CD4-positive, alpha-beta T cell treated with Interleukin-6 at 100 ng/mL for 8 hours (primary cell): ENCODE measurements at regions not wholly inside any gene's neighbourhood (a gene's known extent, or its start where the extent isn't known, plus 50 kb on each side); places are given as distances from the start of the nearest gene placed in this dataset.

Experiments used
- DNase-seq: peaks from one replicate; pipeline ENCODE4 v3.0.0-alpha.2; 2020; ENCODE audit warnings: mixed read lengths, low spot score

GRCh38 chr22:46054091-46055073 is 77.4 kb upstream of the WNT7B start:
- DNase-seq: peak; percentile 67

DNA sequence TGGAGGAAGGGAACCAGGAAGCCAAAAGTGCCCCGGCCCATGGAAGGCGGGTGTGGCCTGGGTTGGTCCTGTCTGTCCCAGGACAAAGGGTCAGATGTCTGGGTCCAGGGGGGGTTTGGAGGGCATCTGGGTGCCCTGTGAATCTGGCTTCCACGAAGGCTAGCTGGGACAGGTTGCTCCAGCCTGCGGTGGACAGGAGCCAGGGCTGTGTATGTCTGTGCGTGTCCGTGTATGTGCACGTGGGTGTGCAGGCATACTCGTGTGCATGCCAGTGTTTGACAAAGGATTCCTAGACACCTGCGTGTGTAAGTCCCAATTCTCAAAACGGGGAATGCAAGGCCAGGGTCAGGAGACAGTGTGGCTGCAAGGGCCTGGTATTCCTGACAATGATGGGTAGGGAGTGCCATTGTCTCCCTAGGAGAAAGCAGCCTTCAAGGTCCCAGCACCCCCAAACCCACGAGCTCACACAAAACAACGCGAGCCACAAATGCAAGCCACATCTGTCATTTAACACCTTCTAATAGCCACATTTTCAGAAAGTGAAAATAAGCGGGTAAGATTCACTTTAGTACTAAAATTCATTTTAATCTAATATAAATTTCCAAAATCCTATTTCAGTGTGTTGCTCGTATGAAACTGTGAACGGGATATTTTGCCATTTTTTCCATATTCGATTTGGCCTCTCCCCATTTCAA is 78.4 kb upstream of the WNT7B start:
- DNase-seq: no peak

GRCh38 chr22:46055911-46056545 is 79.1 kb upstream of the WNT7B start:
- no peak for DNase-seq

DNA sequence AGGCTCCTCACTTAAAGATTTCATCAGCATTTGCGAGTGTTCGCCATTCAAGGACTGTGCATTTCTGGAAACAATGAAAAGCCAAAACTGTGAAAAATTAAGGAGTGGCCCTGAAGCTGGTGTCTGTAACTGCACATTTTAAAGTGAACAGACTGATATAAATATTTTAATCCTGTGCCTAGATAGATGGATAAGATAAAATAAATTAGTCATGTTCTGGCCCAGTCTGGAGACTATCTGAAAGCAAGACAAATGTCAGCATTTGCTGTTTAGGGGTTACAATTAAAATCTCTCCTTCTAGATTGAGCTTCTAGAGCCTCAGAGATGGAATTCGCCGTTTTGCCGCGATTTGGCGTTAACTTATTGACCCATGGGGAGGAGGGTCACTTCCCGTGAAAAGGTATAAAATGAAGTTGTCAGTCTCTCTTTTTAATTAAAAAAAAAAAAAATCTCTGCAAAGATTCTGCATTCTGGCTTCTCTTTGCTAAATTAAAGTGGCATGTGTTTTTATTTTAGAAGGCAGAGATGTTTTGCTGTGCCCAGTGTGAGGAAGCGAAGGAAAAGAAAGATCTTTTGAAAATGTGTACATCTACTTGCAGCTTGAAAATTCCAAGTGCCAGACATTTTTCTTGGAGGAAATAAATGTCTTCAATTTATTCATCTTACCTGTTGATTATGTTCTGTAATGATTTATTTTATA is 79.7 kb upstream of the WNT7B start:
- no peak for DNase-seq

DNA sequence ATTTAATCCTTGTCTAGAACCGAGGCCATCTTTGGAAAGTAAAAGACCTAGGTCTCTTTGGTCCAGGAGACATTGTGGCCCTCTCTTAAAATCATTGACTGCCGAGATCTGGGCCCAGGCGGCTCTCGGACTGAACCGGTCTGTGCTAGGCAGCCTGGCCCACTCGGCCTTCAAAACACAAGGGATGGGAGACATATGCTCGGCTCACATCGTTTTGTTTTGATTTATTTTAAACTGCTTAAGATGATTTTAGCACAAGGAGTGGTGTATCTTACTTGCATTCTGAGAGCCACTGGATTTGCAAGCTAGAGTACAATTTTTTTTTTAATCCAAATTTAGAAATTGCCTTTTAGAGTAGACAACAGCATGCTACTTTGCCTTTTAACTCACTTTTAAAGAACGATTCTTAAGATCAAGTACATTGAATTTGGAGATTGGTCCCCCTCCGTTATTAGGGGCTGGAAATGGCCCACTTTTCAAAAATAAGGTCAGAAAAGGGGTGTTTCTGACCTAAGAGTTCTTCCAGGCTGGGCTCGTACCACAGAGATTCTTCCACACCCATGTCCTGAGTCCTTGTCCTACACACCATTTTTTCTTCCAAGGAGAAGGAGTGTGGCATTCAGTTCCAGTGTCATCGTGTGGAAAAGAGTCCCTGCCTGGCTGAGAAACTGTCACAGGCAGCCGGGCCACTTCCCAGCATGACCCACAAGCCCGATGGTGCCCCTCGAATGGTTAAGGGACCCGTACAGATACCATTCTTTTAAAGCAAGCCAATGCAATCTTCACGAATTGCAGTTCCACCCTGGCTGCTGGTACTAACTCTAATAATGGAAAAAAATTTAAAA is 80.5 kb upstream of the WNT7B start:
- DNase-seq: no peak

- peak; percentile 44 for DNase-seq
Measured at GRCh38 chr22:46058091-46058420, 81.1 kb upstream of the WNT7B start.

DNA sequence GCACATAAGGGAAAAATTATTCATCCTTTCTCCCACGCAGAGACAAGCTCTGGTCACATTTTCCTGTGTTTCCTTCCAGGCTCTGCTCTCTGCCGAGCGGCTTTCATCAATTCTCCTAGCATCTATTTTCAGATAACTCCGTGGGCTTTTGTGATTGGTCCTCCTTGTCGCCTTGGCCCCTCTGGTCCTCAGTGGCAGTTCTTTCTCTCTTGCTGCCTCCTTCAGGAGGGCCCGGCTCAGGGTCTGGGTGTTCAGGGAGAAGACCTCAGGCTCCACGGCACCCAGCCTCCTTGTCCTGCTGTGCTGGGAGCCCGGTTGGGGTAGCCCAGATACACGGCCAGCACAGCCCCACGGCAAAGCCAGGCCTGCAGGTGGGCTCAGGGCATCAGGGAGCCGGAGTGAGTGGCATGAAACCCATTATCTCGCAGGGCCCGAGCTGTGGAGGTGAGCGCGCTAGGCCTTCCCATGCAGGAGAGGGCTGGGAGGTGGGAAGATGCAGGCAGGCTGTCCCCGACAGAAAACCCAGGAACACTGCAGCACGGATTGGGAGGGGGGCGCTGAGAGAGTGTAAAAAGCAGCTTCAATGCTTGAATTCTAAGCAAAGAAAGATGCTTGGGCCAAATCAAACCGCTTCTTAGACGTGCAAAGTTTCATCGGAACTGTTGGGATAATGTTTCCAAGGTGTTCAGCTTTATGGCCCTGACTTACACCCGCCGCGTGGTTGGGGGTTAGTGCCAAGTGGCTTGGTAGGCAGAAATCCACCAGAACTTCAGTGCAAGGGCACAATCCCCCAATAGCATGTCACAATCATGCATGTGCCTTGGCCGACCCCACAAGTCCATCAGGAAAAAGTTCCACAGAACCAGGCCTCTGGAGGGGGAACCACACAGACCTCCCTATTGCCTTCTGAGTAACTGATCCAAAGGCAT is 81.9 kb upstream of the WNT7B start:
- DNase-seq: no peak

DNA sequence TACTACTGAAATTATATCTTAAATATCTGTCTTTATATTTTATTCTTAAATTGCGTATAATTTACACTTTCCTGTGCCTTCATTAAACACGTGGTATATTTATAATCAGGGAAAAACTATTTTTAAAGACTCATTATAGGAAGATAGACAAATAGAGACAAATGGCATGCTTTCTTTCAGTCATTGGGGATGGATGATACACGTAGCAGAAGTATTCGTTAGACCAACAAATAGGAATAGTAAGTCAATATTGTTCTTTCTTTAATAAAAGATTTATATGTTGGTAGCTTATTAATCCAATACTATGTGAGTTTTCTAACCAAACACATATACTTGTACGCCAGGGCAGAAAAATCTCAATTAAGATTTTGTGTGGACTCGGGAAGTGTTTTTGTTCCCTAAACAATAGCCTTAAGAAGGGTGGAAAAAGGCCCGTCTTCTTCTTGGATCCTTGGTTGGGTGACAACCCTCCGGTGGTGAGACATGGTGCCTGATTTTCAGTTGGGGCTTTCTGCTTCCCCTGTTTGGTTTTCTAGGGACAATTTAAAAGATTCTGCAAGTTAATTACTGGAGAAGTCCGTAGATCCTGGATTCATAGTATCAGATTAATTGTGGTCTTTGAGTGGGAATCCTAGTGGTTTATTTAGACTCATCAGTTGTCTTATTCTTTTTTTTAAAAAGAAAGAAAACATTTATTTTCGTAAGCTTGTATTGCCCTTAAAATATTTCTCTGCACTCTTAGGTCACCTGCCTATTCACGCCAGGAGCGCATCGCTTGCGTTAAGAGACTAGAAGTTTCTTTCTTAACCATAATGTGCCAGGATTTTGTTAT is 83.5 kb upstream of the WNT7B start:
- no peak for DNase-seq

- no peak for DNase-seq
Measured at GRCh38 chr22:46061124-46061500, 84.2 kb upstream of the WNT7B start.

DNA sequence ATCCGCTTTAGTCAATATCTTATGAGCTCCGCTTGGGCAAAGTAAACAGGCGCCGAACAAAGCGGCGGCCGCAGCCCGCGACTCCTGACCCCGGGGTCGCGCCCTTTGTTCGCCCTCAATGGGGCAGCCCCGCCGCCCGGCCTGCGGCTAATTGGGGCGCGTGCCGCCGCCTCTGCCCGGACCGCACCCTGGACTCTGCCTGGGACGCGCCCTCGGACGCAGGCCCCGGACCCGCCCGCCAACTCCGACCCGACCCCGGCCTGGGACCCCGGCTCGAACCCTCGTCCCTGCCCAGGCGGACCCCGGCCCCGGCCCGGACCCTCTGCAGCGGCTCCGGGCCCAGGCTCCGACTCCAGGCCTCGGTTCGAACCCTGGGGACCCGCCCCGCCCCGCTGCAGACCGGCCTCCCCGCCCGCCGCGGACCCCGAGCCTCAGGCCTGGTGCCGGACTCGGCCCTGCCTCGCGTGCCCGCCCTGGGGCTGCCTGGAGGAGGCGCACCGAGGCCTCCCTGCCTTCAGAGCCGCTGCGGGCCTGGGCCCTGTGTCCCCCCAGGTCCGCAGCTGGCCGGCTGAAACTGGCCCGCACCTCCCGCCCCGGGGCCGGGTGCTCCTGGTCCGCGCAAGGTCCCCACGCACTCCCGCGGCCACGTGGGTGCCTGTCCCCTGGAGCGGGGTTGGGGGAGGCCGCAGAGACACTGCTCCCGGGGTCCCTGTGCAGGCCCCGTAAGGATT is 84.7 kb upstream of the WNT7B start:
- no peak for DNase-seq

DNA sequence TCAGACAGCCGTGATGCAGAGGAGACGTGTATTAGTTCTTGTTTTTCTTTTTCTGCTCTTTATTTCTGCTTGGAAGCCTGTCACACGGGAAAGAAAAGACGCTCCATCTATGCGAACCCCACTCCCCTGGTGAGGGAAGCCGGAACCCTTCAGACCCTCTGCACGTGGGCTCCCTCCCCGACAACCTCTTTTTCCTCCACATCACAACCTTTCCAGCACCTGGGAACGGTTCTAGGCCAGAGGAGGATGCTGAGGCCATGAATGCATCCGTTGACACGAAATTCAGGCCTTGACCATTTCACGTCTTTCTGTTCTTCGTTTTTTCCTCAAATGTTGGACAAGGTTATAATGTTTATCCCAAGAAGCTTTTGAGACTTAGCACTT is 85.3 kb upstream of the WNT7B start:
- no peak for DNase-seq

GRCh38 chr22:46062971-46063631 is 86.1 kb upstream of the WNT7B start:
- DNase-seq: no peak

- DNase-seq: no peak
Measured at GRCh38 chr22:46063846-46064227, 86.5 kb upstream of the PPARA start.

- DNase-seq: no peak
Measured at GRCh38 chr22:46064228-46064965, 85.9 kb upstream of the PPARA start.

GRCh38 chr22:46064966-46065666 is 85.2 kb upstream of the PPARA start:
- no peak for DNase-seq

DNA sequence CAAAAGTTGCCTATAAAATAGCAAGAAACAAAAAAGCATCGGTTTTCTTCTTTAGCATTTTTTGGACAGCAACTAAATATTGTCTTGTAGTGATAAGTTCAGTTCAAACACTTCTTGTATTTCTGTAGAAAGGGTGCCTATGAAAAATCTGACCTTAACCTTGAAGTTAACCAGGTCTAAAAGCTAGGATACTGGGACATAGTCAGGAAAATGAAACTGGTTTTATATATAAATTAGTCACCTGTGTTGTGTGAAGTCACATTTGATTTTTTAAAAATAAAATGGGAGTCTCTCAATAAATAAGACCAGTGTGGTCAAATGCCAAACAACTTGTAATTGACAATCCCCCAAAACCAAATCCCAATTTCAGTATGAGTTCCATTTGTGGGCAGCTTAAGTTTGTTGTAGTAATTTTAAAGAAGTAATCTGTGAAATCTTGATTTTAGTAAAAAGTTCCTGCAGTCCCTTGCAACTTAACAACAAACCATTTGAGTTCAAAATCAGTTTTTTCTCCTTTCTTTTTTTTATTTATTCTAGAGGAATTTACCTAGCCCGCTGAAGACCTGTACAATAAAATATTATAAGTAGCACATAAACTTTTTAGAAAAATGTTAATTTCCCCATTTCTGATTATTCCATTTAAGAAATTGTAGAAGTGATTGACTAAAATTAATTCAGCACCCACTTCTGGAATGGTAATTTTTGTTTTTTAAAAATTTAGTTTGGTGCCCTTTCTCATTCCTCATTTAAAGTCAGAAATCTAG is 84.5 kb upstream of the PPARA start:
- DNase-seq: no peak
